ENCODE measurements at regions not wholly inside any gene's neighbourhood (a gene's known extent, or its start where the extent isn't known, plus 50 kb on each side); places are given as distances from the start of the nearest gene placed in this dataset.

- no peaks in the 10 kb centered on the region for H3K36me3 ChIP-seq
Observed at GRCh38 chr1:69410893-69411292, 156.8 kb upstream of the LRRC7 start.

GRCh38 chr1:69411617-69412016 is 156.1 kb upstream of the LRRC7 start:
- H3K27ac ChIP-seq = no peak overlapping the region
- no peak overlapping the region for H3K4me3 ChIP-seq
- no peaks in the 10 kb centered on the region for H3K27me3 ChIP-seq (replicated peaks)
- no peaks in the 10 kb centered on the region for H3K9me3 ChIP-seq (replicated peaks)
- H3K4me1 ChIP-seq (replicated peaks) = no peaks in the 10 kb centered on the region; the same call in 1 of the 2 replicates
- DNase-seq (ENCODE audit: low read depth in 1 of 2, low spot score in 2 of 2) = no peak
- no peaks in the 10 kb centered on the region for H3K36me3 ChIP-seq

More at GRCh38 chr1:69410893-69411292, 156.8 kb upstream of the LRRC7 start:
- H3K27ac ChIP-seq = no peak overlapping the region
- no peaks in the 10 kb centered on the region for H3K27me3 ChIP-seq (replicated peaks)
- DNase-seq (ENCODE audit: low read depth in 1 of 2, low spot score in 2 of 2) = no peak
- no peaks in the 10 kb centered on the region; the same call in 1 of the 2 replicates for H3K4me1 ChIP-seq (replicated peaks)
- no peak overlapping the region for H3K4me3 ChIP-seq
- no peaks in the 10 kb centered on the region for H3K9me3 ChIP-seq (replicated peaks)

GRCh38 chr1:69413129-69413528 is 154.6 kb upstream of the LRRC7 start:
- no peak overlapping the region for H3K27ac ChIP-seq
- no peaks in the 10 kb centered on the region for H3K36me3 ChIP-seq
- no peaks in the 10 kb centered on the region for H3K9me3 ChIP-seq (replicated peaks)
- no peaks in the 10 kb centered on the region; the same call in 1 of the 2 replicates for H3K4me1 ChIP-seq (replicated peaks)
- DNase-seq (ENCODE audit: low read depth in 1 of 2, low spot score in 2 of 2) = no peak
- no peaks in the 10 kb centered on the region for H3K27me3 ChIP-seq (replicated peaks)
- H3K4me3 ChIP-seq = no peak overlapping the region

GRCh38 chr1:69414574-69414973 is 153.1 kb upstream of the LRRC7 start:
- no peaks in the 10 kb centered on the region for H3K27me3 ChIP-seq (replicated peaks)
- H3K27ac ChIP-seq = no peak overlapping the region
- H3K4me3 ChIP-seq = no peak overlapping the region
- no peaks in the 10 kb centered on the region; the same call in 1 of the 2 replicates for H3K4me1 ChIP-seq (replicated peaks)
- H3K36me3 ChIP-seq = no peaks in the 10 kb centered on the region
- no peak for DNase-seq (ENCODE audit: low read depth in 1 of 2, low spot score in 2 of 2)
- H3K9me3 ChIP-seq (replicated peaks) = no peaks in the 10 kb centered on the region

GRCh38 chr1:69421286-69421685 is 146.4 kb upstream of the LRRC7 start:
- no peaks in the 10 kb centered on the region for H3K36me3 ChIP-seq
- H3K4me3 ChIP-seq = no peak overlapping the region
- DNase-seq (ENCODE audit: low read depth in 1 of 2, low spot score in 2 of 2) = peak in 1 of 2 experiments; percentile 50
- H3K27ac ChIP-seq = peak overlapping the region; percentile 3; the same call in 1 of the 2 replicates
- H3K27me3 ChIP-seq (replicated peaks) = no peaks in the 10 kb centered on the region
- H3K4me1 ChIP-seq (replicated peaks) = peaks cover 19% of the 10 kb centered on the region
- no peaks in the 10 kb centered on the region for H3K9me3 ChIP-seq (replicated peaks)

- Histone ChIP-seq H3K4me3 (no peak overlapping the region), H3K27ac (no peak overlapping the region), H3K36me3 (no peaks in the 10 kb centered on the region), H3K4me1 (replicated peaks) (peaks cover 15% of the 10 kb centered on the region), H3K9me3 (replicated peaks) (no peaks in the 10 kb centered on the region), H3K27me3 (replicated peaks) (no peaks in the 10 kb centered on the region)
- DNase-seq (ENCODE audit: low read depth in 1 of 2, low spot score in 2 of 2) = no peak
Observed at GRCh38 chr1:69425871-69426270, 141.9 kb upstream of the LRRC7 start.

GRCh38 chr1:69426401-69426800 is 141.3 kb upstream of the LRRC7 start:
- no peaks in the 10 kb centered on the region for H3K9me3 ChIP-seq (replicated peaks)
- no peaks in the 10 kb centered on the region for H3K27me3 ChIP-seq (replicated peaks)
- no peak overlapping the region for H3K4me3 ChIP-seq
- H3K36me3 ChIP-seq = no peaks in the 10 kb centered on the region
- DNase-seq (ENCODE audit: low read depth in 1 of 2, low spot score in 2 of 2) = no peak
- H3K27ac ChIP-seq = no peak overlapping the region
- H3K4me1 ChIP-seq (replicated peaks) = peaks cover 13% of the 10 kb centered on the region

GRCh38 chr1:69433073-69433472 is 134.6 kb upstream of the LRRC7 start:
- Histone ChIP-seq H3K27ac (no peak overlapping the region), H3K36me3 (no peaks in the 10 kb centered on the region), H3K4me3 (no peak overlapping the region), H3K27me3 (replicated peaks) (no peaks in the 10 kb centered on the region), H3K4me1 (replicated peaks) (no peaks in the 10 kb centered on the region), H3K9me3 (replicated peaks) (no peaks in the 10 kb centered on the region; the same call in 1 of the 2 replicates)
- no peak for DNase-seq (ENCODE audit: low read depth in 1 of 2, low spot score in 2 of 2)

GRCh38 chr1:69436151-69436550 is 131.6 kb upstream of the LRRC7 start:
- Histone ChIP-seq H3K36me3 (no peaks in the 10 kb centered on the region), H3K27ac (no peak overlapping the region), H3K4me3 (no peak overlapping the region), H3K27me3 (replicated peaks) (no peaks in the 10 kb centered on the region), H3K9me3 (replicated peaks) (no peaks in the 10 kb centered on the region; the same call in 1 of the 2 replicates), H3K4me1 (replicated peaks) (no peaks in the 10 kb centered on the region)
- DNase-seq (ENCODE audit: low read depth in 1 of 2, low spot score in 2 of 2) = no peak

- no peak for DNase-seq (ENCODE audit: low read depth in 1 of 2, low spot score in 2 of 2)
- Histone ChIP-seq H3K4me3 (no peak overlapping the region), H3K27me3 (replicated peaks) (no peaks in the 10 kb centered on the region), H3K36me3 (no peaks in the 10 kb centered on the region), H3K4me1 (replicated peaks) (no peaks in the 10 kb centered on the region), H3K9me3 (replicated peaks) (no peaks in the 10 kb centered on the region; the same call in 1 of the 2 replicates), H3K27ac (no peak overlapping the region)
Observed at GRCh38 chr1:69438056-69438795, 129.5 kb upstream of the LRRC7 start.

- no peak for DNase-seq (ENCODE audit: low read depth in 1 of 2, low spot score in 2 of 2)
- Histone ChIP-seq H3K27ac (no peak overlapping the region), H3K4me3 (no peak overlapping the region), H3K9me3 (replicated peaks) (no peaks in the 10 kb centered on the region), H3K27me3 (replicated peaks) (no peaks in the 10 kb centered on the region), H3K36me3 (no peaks in the 10 kb centered on the region), H3K4me1 (replicated peaks) (no peaks in the 10 kb centered on the region)
Observed at GRCh38 chr1:69441496-69441895, 126.2 kb upstream of the LRRC7 start.

GRCh38 chr1:69451196-69451595 is 116.5 kb upstream of the LRRC7 start:
- Histone ChIP-seq H3K4me3 (no peak overlapping the region), H3K27ac (no peak overlapping the region), H3K36me3 (no peaks in the 10 kb centered on the region), H3K9me3 (replicated peaks) (no peaks in the 10 kb centered on the region), H3K4me1 (replicated peaks) (no peaks in the 10 kb centered on the region), H3K27me3 (replicated peaks) (no peaks in the 10 kb centered on the region)
- no peak for DNase-seq (ENCODE audit: low read depth in 1 of 2, low spot score in 2 of 2)

GRCh38 chr1:69455718-69456117 is 112.0 kb upstream of the LRRC7 start:
- Histone ChIP-seq H3K27ac (no peak overlapping the region), H3K27me3 (replicated peaks) (no peaks in the 10 kb centered on the region), H3K9me3 (replicated peaks) (no peaks in the 10 kb centered on the region), H3K4me3 (no peak overlapping the region), H3K36me3 (no peaks in the 10 kb centered on the region), H3K4me1 (replicated peaks) (no peaks in the 10 kb centered on the region)
- no peak for DNase-seq (ENCODE audit: low read depth in 1 of 2, low spot score in 2 of 2)

- Histone ChIP-seq H3K36me3 (no peaks in the 10 kb centered on the region), H3K4me3 (no peak overlapping the region), H3K27ac (no peak overlapping the region), H3K27me3 (replicated peaks) (no peaks in the 10 kb centered on the region), H3K9me3 (replicated peaks) (no peaks in the 10 kb centered on the region), H3K4me1 (replicated peaks) (no peaks in the 10 kb centered on the region)
- no peak for DNase-seq (ENCODE audit: low read depth in 1 of 2, low spot score in 2 of 2)
Observed at GRCh38 chr1:69459244-69459643, 108.5 kb upstream of the LRRC7 start.

- no peaks in the 10 kb centered on the region for H3K9me3 ChIP-seq (replicated peaks)
- DNase-seq (ENCODE audit: low read depth in 1 of 2, low spot score in 2 of 2) = no peak
- no peaks in the 10 kb centered on the region for H3K27me3 ChIP-seq (replicated peaks)
- H3K4me3 ChIP-seq = no peak overlapping the region
- peaks cover under 1% of the 10 kb centered on the region for H3K4me1 ChIP-seq (replicated peaks)
- H3K36me3 ChIP-seq = no peaks in the 10 kb centered on the region
- H3K27ac ChIP-seq = no peak overlapping the region
Observed at GRCh38 chr1:69475021-69475420, 92.7 kb upstream of the LRRC7 start.
